H1 (cell line): ENCODE measurements at regions not wholly inside any gene's neighbourhood (a gene's known extent, or its start where the extent isn't known, plus 50 kb on each side); places are given as distances from the start of the nearest gene placed in this dataset.

Experiments
- CTCF ChIA-PET: fragments of 300-600 bp; sonication (Branson Sonifier 250); formaldehyde crosslinking; loops from one replicate; lab custom pipeline; 2021; ENCODE audit not compliant: partially characterized antibody; lab: Charles Lee
- POLR2A ChIA-PET: fragments of 300-600 bp; sonication (Branson Sonifier 250); formaldehyde crosslinking; loops from one replicate; lab custom pipeline; 2021; ENCODE audit warnings: inconsistent platforms; ENCODE audit not compliant: partially characterized antibody; lab: Charles Lee
- DNase-seq, 2 experiments: peaks; one replicate each; pipeline versions ENCODE4 v3.0.0 to v3.0.0-alpha.2; 2010 to 2022; ENCODE audit warnings: low spot score in 2 of 2, low read depth in 1 of 2, mixed read lengths in 1 of 2
- FAIRE-seq: peaks from 2 replicates; lab custom pipeline; 2011; peaks lifted over from hg19 to GRCh38; lab: Jason Lieb, UNC
- H2AFZ ChIP-seq: 2 replicates; pipeline ENCODE4 v1.8.1; 2012; ENCODE audit warnings: low read length, inconsistent platforms
- H2AK5ac ChIP-seq: 2 replicates; pipeline ENCODE4 v1.6.1; 2013; ENCODE audit warnings: low read depth, low read length
- H2BK120ac ChIP-seq: replicated peaks from 2 replicates; pipeline ENCODE3; 2013; ENCODE audit warnings: low read depth, low read length, inconsistent platforms
- H2BK12ac ChIP-seq: 2 replicates; pipeline ENCODE4 v1.6.1; 2013; ENCODE audit warnings: low read depth, low read length
- H2BK15ac ChIP-seq: 2 replicates; pipeline ENCODE4 v1.6.1; 2013; ENCODE audit warnings: low read length
- H2BK20ac ChIP-seq: 2 replicates; pipeline ENCODE4 v1.6.1; 2013; ENCODE audit warnings: low read length
- H2BK5ac ChIP-seq: 2 replicates; pipeline ENCODE4 v1.6.1; 2013; ENCODE audit warnings: low read depth, low read length
- H3K14ac ChIP-seq: 2 replicates; pipeline ENCODE4 v1.6.1; 2013; ENCODE audit warnings: inconsistent platforms; ENCODE audit not compliant: insufficient read length
- H3K18ac ChIP-seq: 2 replicates; pipeline ENCODE4 v1.6.1; 2013; ENCODE audit warnings: low read length; ENCODE audit errors: extremely low read depth
- H3K23ac ChIP-seq: 2 replicates; pipeline ENCODE4 v1.6.1; 2013; ENCODE audit warnings: inconsistent platforms; ENCODE audit not compliant: insufficient read length
- H3K23me2 ChIP-seq: 2 replicates; pipeline ENCODE4 v1.6.1; 2013; ENCODE audit warnings: low read depth, low read length
- H3K27ac ChIP-seq: 2 replicates; pipeline ENCODE4 v1.6.1; 2011; ENCODE audit warnings: low read depth, low read length, inconsistent platforms
- H3K27me3 ChIP-seq, 4 experiments: replicated peaks in 1 of 4; 1 replicate in 1 of 4; 2 replicates in 3 of 4; pipeline versions ENCODE4 v1.6.1 to v1.8.1; 2011 to 2013; ENCODE audit warnings: low read length in 3 of 4, mild to moderate bottlenecking in 3 of 4, inconsistent platforms in 2 of 4, mixed read lengths in 2 of 4, moderate library complexity in 1 of 4; ENCODE audit not compliant: control insufficient read depth in 3 of 4, insufficient read depth in 3 of 4; ENCODE audit errors: extremely low read depth in 1 of 4
- H3K36me3 ChIP-seq, 4 experiments: 2 replicates each; pipeline versions ENCODE4 v1.6.1 to v1.8.1; 2011 to 2013; ENCODE audit warnings: mild to moderate bottlenecking in 4 of 4, low read length in 3 of 4, moderate library complexity in 2 of 4, control low read depth in 1 of 4, inconsistent platforms in 1 of 4; ENCODE audit not compliant: insufficient read depth in 4 of 4, control insufficient read depth in 2 of 4
- H3K4ac ChIP-seq: replicated peaks from 2 replicates; pipeline ENCODE3; 2013; ENCODE audit warnings: low read length, low read depth, mixed read lengths, inconsistent platforms; ENCODE audit not compliant: insufficient read length
- H3K4me1 ChIP-seq, 4 experiments: replicated peaks in 1 of 4; 1 replicate in 1 of 4; 2 replicates in 3 of 4; pipeline versions ENCODE4 v1.6.1 to v1.8.1; 2011 to 2013; ENCODE audit warnings: low read length in 3 of 4, inconsistent platforms in 2 of 4, mixed read lengths in 1 of 4; ENCODE audit not compliant: insufficient read depth in 4 of 4, control insufficient read depth in 3 of 4
- H3K4me2 ChIP-seq, 2 experiments: 2 replicates each; pipeline versions ENCODE4 v1.6.1 to v1.8.1; 2011 to 2013; ENCODE audit warnings: low read depth in 2 of 2, low read length in 2 of 2, control low read depth in 1 of 2, inconsistent platforms in 1 of 2, mild to moderate bottlenecking in 1 of 2; ENCODE audit not compliant: insufficient read depth in 1 of 2
- H3K4me3 ChIP-seq, 4 experiments: fragments of 200-600, 300-600 bp in 1 of 4; sonication (generic), shearing (Covaris generic), sonication (Bioruptor Twin) in 1 of 4; 2 replicates each; pipeline versions ENCODE4 v1.5.1 to v1.8.1; 2011 to 2016; ENCODE audit warnings: low read length in 4 of 4, low read depth in 3 of 4, control low read depth in 2 of 4, inconsistent platforms in 2 of 4, mild to moderate bottlenecking in 2 of 4, mixed read lengths in 1 of 4, moderate library complexity in 1 of 4; ENCODE audit not compliant: insufficient read depth in 2 of 4; ENCODE audit errors: extremely low read depth in 1 of 4
- H3K56ac ChIP-seq: replicated peaks from 2 replicates; pipeline ENCODE3; 2013; ENCODE audit warnings: low read depth, mild to moderate bottlenecking, mixed read lengths, low read length, inconsistent platforms; ENCODE audit not compliant: insufficient read length
- H3K79me1 ChIP-seq: 2 replicates; pipeline ENCODE4 v1.6.1; 2013; ENCODE audit warnings: low read depth, low read length, control low read depth
- H3K79me2 ChIP-seq, 2 experiments: 2 replicates each; pipeline versions ENCODE4 v1.6.1 to v1.8.1; 2012 to 2013; ENCODE audit warnings: low read length in 2 of 2, mild to moderate bottlenecking in 2 of 2, inconsistent platforms in 1 of 2; ENCODE audit not compliant: insufficient read depth in 2 of 2, control insufficient read depth in 1 of 2
- H3K9ac ChIP-seq, 4 experiments: replicated peaks in 1 of 4; 1 replicate in 1 of 4; 2 replicates in 3 of 4; pipeline versions ENCODE4 v1.6.1 to v1.8.1; 2011 to 2013; ENCODE audit warnings: low read depth in 3 of 4, low read length in 3 of 4, control low read depth in 2 of 4, mild to moderate bottlenecking in 2 of 4, moderate library complexity in 2 of 4, inconsistent platforms in 1 of 4; ENCODE audit errors: extremely low read depth in 1 of 4
- H3K9me3 ChIP-seq, 2 experiments: 2 replicates each; pipeline versions ENCODE4 v1.6.1 to v1.8.1; 2012 to 2013; ENCODE audit warnings: mild to moderate bottlenecking in 2 of 2, moderate library complexity in 2 of 2, control low read depth in 1 of 2, inconsistent platforms in 1 of 2, low read depth in 1 of 2, low read length in 1 of 2, mixed read lengths in 1 of 2; ENCODE audit not compliant: insufficient read depth in 2 of 2
- H4K20me1 ChIP-seq, 2 experiments: replicated peaks in 1 of 2; 2 replicates each; pipeline versions ENCODE3 to v1.8.1; 2011 to 2013; ENCODE audit warnings: inconsistent platforms in 2 of 2, low read length in 2 of 2, mild to moderate bottlenecking in 1 of 2; ENCODE audit not compliant: insufficient read depth in 2 of 2, control insufficient read depth in 1 of 2
- H4K5ac ChIP-seq: 2 replicates; pipeline ENCODE4 v1.6.1; 2013; ENCODE audit warnings: low read length, low read depth, mixed read lengths, inconsistent platforms; ENCODE audit not compliant: insufficient read length
- H4K8ac ChIP-seq: 2 replicates; pipeline ENCODE4 v1.8.0; 2013; ENCODE audit warnings: mild to moderate bottlenecking, moderate library complexity, low read length, inconsistent platforms; ENCODE audit not compliant: insufficient read depth; ENCODE audit errors: extremely low read depth
- H4K91ac ChIP-seq: replicated peaks from 2 replicates; pipeline ENCODE3; 2013; ENCODE audit warnings: low read length, mixed read lengths, inconsistent platforms; ENCODE audit not compliant: insufficient read length
- ATF2 ChIP-seq: IDR thresholded peaks from 2 replicates; pipeline ENCODE4 v1.6.1; 2012; ENCODE audit warnings: low read length, inconsistent platforms
- CTCF ChIP-seq, 3 experiments: IDR thresholded peaks; 1 replicate in 2 of 3; 2 replicates in 1 of 3; pipeline versions ENCODE4 v1.5.1 to v1.6.1; 2011; ENCODE audit warnings: low read length in 3 of 3, mild to moderate bottlenecking in 3 of 3, inconsistent platforms in 2 of 3, low read depth in 1 of 3, moderate library complexity in 1 of 3; ENCODE audit not compliant: insufficient read depth in 1 of 3; ENCODE audit errors: control extremely low read depth in 1 of 3
- HDAC2 ChIP-seq, 2 experiments: fragments of 300-600 bp in 1 of 2; sonication (generic) in 1 of 2; IDR thresholded peaks; 2 replicates each; pipeline ENCODE4 v1.6.1; 2011 to 2012; ENCODE audit warnings: low read depth in 2 of 2, low read length in 2 of 2, mild to moderate bottlenecking in 2 of 2, moderate library complexity in 2 of 2, borderline replicate concordance in 1 of 2, inconsistent platforms in 1 of 2
- HDAC6 ChIP-seq: IDR thresholded peaks from one replicate; pipeline ENCODE4 v1.7.1; 2012; ENCODE audit warnings: low read depth, mild to moderate bottlenecking, inconsistent platforms, low read length, moderate library complexity
- JUND ChIP-seq: IDR thresholded peaks from 2 replicates; pipeline ENCODE4 v1.6.1; 2011; ENCODE audit warnings: mild to moderate bottlenecking, improper control_type of control experiment, low read length
- NRF1 ChIP-seq: IDR thresholded peaks from 2 replicates; pipeline ENCODE4 v1.6.1; 2011; ENCODE audit warnings: mild to moderate bottlenecking, low read depth, low read length, improper control_type of control experiment
- POLR2A ChIP-seq, 2 experiments: IDR thresholded peaks; 1 replicate in 1 of 2; 2 replicates in 1 of 2; pipeline ENCODE4 v1.6.1; 2011; ENCODE audit warnings: low read depth in 2 of 2, low read length in 2 of 2, mild to moderate bottlenecking in 2 of 2; ENCODE audit errors: control extremely low read depth in 1 of 2
- POU5F1 ChIP-seq: IDR thresholded peaks from 2 replicates; pipeline ENCODE4 v1.6.1; 2011; ENCODE audit warnings: low read depth, mild to moderate bottlenecking, low read length, moderate library complexity
- SRF ChIP-seq: IDR thresholded peaks from 2 replicates; pipeline ENCODE4 v1.6.1; 2011; ENCODE audit warnings: mild to moderate bottlenecking, low read depth, low read length, moderate library complexity
- TEAD4 ChIP-seq: IDR thresholded peaks from 2 replicates; pipeline ENCODE4 v1.6.1; 2012; ENCODE audit warnings: low read depth, low read length, inconsistent platforms, mixed read lengths
- ZNF274 ChIP-seq: IDR thresholded peaks from 2 replicates; pipeline ENCODE4 v1.7.0; 2012; ENCODE audit warnings: low read length, borderline replicate concordance; ENCODE audit errors: extremely low read depth
- WGBS, 2 experiments: shearing (Covaris generic) in 1 of 2; methylation state at CpG; one replicate each; pipeline versions ENCODE4 v1.1.6 to v1.1.7; 2013 to 2015; ENCODE audit warnings: low lambda C conversion rate in 2 of 2, mixed read lengths in 2 of 2, inconsistent platforms in 1 of 2, low coverage in 1 of 2, missing lambda C conversion rate in 1 of 2; ENCODE audit not compliant: insufficient replicate concordance in 2 of 2, insufficient coverage in 1 of 2, insufficient read length in 1 of 2; ENCODE audit errors: extremely low coverage in 1 of 2, missing lambda C conversion rate in 1 of 2; 5-methylcytosine and 5-hydroxymethylcytosine counted together

- CTCF ChIA-PET = no interaction called here
- POLR2A ChIA-PET = no interaction called here
- Histone ChIP-seq H4K91ac (no peak overlapping the region), H3K4ac (no peak overlapping the region), H3K18ac (no peak overlapping the region), H2BK12ac (no peak overlapping the region), H2BK15ac (no peak overlapping the region), H2BK20ac (no peak overlapping the region), H3K4me1 (no peaks in the 10 kb centered on the region), H3K23me2 (no peaks in the 10 kb centered on the region), H3K79me1 (no peaks in the 10 kb centered on the region), H3K14ac (no peak overlapping the region), H2BK120ac (no peak overlapping the region), H3K27me3 (peaks cover 0 to 1% (median 0%) of the 10 kb centered on the region in 4 experiments; a peak in 1 of 7 replicates), H4K20me1 (no peaks in the 10 kb centered on the region), H3K23ac (no peak overlapping the region), H3K27ac (no peak overlapping the region), H4K8ac (no peak overlapping the region), H2AFZ (no peak overlapping the region), H3K79me2 (no peaks in the 10 kb centered on the region), H4K5ac (no peak overlapping the region), H2BK5ac (no peak overlapping the region), H3K9me3 (no peaks in the 10 kb centered on the region), H3K9ac (no peak overlapping the region), H3K56ac (no peak overlapping the region), H3K4me3 (no peak overlapping the region), H2AK5ac (no peak overlapping the region), H3K36me3 (no peaks in the 10 kb centered on the region), H3K4me2 (no peak overlapping the region)
- WGBS, 2 experiments = 60% methylated on average over 3 of the region's 3 CpGs; no CpG with 5 or more reads in 1 of the 2 experiments
- FAIRE-seq (no peak), DNase-seq (no peak)
- TF ChIP-seq ZNF274 (no peak), JUND (no peak), CTCF (IDR thresholded peaks at IDR 0.05; ENCODE audit: control extremely low read depth in 1 of 3, insufficient read depth in 1 of 3, low read depth in 1 of 3, low read length in 3 of 3) (no peak), ATF2 (no peak), POLR2A (IDR thresholded peaks at IDR 0.05; ENCODE audit: control extremely low read depth in 1 of 2, low read depth in 2 of 2, low read length in 2 of 2) (no peak), TEAD4 (no peak), POU5F1 (no peak), HDAC2 (IDR thresholded peaks at IDR 0.05; ENCODE audit: borderline replicate concordance in 1 of 2, low read depth in 2 of 2, low read length in 2 of 2) (no peak), NRF1 (no peak), SRF (no peak), HDAC6 (no peak)
Observed at GRCh38 chr4:116942315-116942714, 143.1 kb downstream of the TRAM1L1 start.
